Panc1 (cell line): ENCODE measurements at regions not wholly inside any gene's neighbourhood (a gene's known extent, or its start where the extent isn't known, plus 50 kb on each side); places are given as distances from the start of the nearest gene placed in this dataset.

ENCODE experiments used
- CTCF ChIP-seq: fragments of 450-650 bp; IDR thresholded peaks from 2 replicates; pipeline ENCODE4 v1.5.1; 2017; ENCODE audit warnings: mild to moderate bottlenecking
- POLR2AphosphoS5 ChIP-seq: IDR thresholded peaks from 2 replicates; pipeline ENCODE4 v1.6.1; 2012; ENCODE audit warnings: mild to moderate bottlenecking, low read depth, low read length, moderate library complexity

DNA sequence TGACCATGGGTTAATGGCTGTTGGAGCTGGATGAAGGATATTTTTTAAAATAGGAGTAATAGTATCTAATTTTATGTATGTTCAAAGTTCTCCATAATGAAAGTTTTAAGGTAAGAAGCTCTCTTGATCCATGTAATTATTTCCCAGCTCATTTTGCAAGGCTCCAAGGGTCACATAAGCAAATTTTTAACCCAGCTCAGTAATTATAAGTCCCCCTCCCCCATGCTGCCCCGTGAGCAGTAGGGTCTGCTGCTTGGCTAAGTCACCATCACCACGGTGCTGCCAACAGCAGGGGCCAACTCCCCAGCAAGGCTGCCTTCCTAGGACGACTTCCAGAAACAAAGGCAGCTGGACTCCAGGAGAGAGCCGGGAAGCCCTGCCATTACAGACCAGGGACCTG, 340.0 kb downstream of the FBXW7 start:
- TF ChIP-seq CTCF (no peak), POLR2AphosphoS5 (no peak)
